GM12891 (cell line): ENCODE measurements at regions not wholly inside any gene's neighbourhood (a gene's known extent, or its start where the extent isn't known, plus 50 kb on each side); places are given as distances from the start of the nearest gene placed in this dataset.

ENCODE experiments used
- PAX5 ChIP-seq: IDR thresholded peaks from 2 replicates; pipeline ENCODE4 v1.6.1; 2011; ENCODE audit warnings: low read length, moderate library complexity, mild to moderate bottlenecking; ENCODE audit not compliant: insufficient read depth, severe bottlenecking
- POLR2A ChIP-seq: IDR thresholded peaks from 2 replicates; pipeline ENCODE4 v1.6.1; 2011; ENCODE audit warnings: low read depth, low read length, control low read depth
- POLR2AphosphoS5 ChIP-seq: IDR thresholded peaks from 2 replicates; pipeline ENCODE4 v1.6.1; 2011; ENCODE audit warnings: low read depth, low read length, control low read depth
- SPI1 ChIP-seq: IDR thresholded peaks from 2 replicates; pipeline ENCODE4 v1.6.1; 2011; ENCODE audit warnings: low read depth, low read length, control low read depth

DNA sequence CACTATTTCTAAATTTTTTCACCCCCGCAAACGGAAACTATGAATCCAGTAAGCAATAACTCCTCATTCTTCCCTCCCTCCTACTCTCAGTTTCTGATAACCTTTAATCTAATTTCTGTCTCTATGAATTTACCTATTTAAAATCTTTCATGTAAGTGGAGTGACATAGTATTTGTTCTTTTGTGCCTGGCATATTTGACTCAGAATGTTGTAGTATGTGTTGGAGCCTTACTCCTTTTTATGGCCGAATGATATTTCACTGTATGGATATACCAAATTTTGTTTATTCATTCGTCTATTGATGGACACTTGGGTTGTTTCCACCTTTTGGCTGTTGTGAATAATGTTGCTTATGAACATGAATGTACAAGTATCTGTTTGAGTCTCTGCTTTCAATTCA is 61.1 kb upstream of the C1GALT1C1 start:
- no peak for TF ChIP-seq POLR2A
- no peak for TF ChIP-seq SPI1
- TF ChIP-seq PAX5 = no peak
- TF ChIP-seq POLR2AphosphoS5 = no peak
